Neural progenitor cell (in vitro differentiated cells): ENCODE measurements at regions not wholly inside any gene's neighbourhood (a gene's known extent, or its start where the extent isn't known, plus 50 kb on each side); places are given as distances from the start of the nearest gene placed in this dataset.

Experiments used
- DNase-seq: peaks from one replicate; pipeline ENCODE4 v3.0.0-alpha.2; 2016; ENCODE audit warnings: low spot score
- H2AFZ ChIP-seq: fragments of 200-600 bp; sonication (generic); replicated peaks from 2 replicates; pipeline ENCODE4 v1.6.1; 2016; ENCODE audit warnings: antibody characterized with exemption
- H3F3A ChIP-seq: fragments of 200-600 bp; sonication (generic); 2 replicates; pipeline ENCODE4 v1.6.1; 2016; ENCODE audit warnings: antibody characterized with exemption, low read depth
- H3K27ac ChIP-seq: fragments of 200-600 bp; sonication (generic); 2 replicates; pipeline ENCODE4 v1.5.1; 2016; ENCODE audit warnings: mild to moderate bottlenecking
- H3K27me3 ChIP-seq: fragments of 200-600 bp; sonication (generic); 2 replicates; pipeline ENCODE4 v1.6.1; 2016; ENCODE audit warnings: mild to moderate bottlenecking, moderate library complexity
- H3K36me3 ChIP-seq: fragments of 200-600 bp; sonication (generic); 2 replicates; pipeline ENCODE4 v1.5.1; 2016
- H3K4me1 ChIP-seq: fragments of 200-600 bp; sonication (generic); 2 replicates; pipeline ENCODE4 v1.6.1; 2016; ENCODE audit warnings: mixed run types
- H3K4me2 ChIP-seq: fragments of 200-600 bp; sonication (generic); 2 replicates; pipeline ENCODE4 v1.6.1; 2016
- H3K4me3 ChIP-seq: fragments of 200-600 bp; sonication (generic); 2 replicates; pipeline ENCODE4 v1.5.1; 2016
- H3K79me2 ChIP-seq: fragments of 200-600 bp; sonication (generic); 2 replicates; pipeline ENCODE4 v1.6.1; 2016; ENCODE audit warnings: low read depth
- H3K9ac ChIP-seq: fragments of 200-600 bp; sonication (generic); 2 replicates; pipeline ENCODE4 v1.6.1; 2016
- H3K9me3 ChIP-seq: fragments of 200-600 bp; sonication (generic); 2 replicates; pipeline ENCODE4 v1.5.1; 2016; ENCODE audit warnings: low read depth
- H4K20me1 ChIP-seq: fragments of 200-600 bp; sonication (generic); 2 replicates; pipeline ENCODE4 v1.6.1; 2016; ENCODE audit warnings: low read depth
- H3K27ac Mint-ChIP-seq: 3 replicates; pipeline ENCODE4 v1.8.0; 2021; ENCODE audit warnings: mixed read lengths
- H3K27me3 Mint-ChIP-seq: 2 replicates; pipeline ENCODE4 v1.8.0; 2022; ENCODE audit warnings: low read depth, mild to moderate bottlenecking, inconsistent platforms, moderate library complexity, mixed read lengths; ENCODE audit not compliant: insufficient read depth
- H3K36me3 Mint-ChIP-seq: 3 replicates; pipeline ENCODE4 v1.8.0; 2021; ENCODE audit warnings: mixed read lengths
- H3K4me1 Mint-ChIP-seq: 3 replicates; pipeline ENCODE4 v1.8.0; 2021; ENCODE audit warnings: mixed read lengths
- H3K4me3 Mint-ChIP-seq: 3 replicates; pipeline ENCODE4 v1.8.0; 2021; ENCODE audit warnings: mild to moderate bottlenecking, moderate library complexity, mixed read lengths
- H3K9me3 Mint-ChIP-seq: 3 replicates; pipeline ENCODE4 v1.8.0; 2020; ENCODE audit warnings: mixed read lengths
- EZH2 ChIP-seq: fragments of 200-600 bp; sonication (generic); IDR thresholded peaks from 2 replicates; pipeline ENCODE4 v1.6.1; 2017; ENCODE audit warnings: antibody characterized with exemption, mild to moderate bottlenecking, moderate library complexity
- EZH2phosphoT487 ChIP-seq: fragments of 200-600 bp; sonication (generic); IDR thresholded peaks from 2 replicates; pipeline ENCODE4 v1.6.1; 2017; ENCODE audit warnings: antibody characterized with exemption
- TF ChIP-seq, protein P1 (sequence below): fragments of 200-600 bp; sonication (generic); IDR thresholded peaks from 2 replicates; pipeline ENCODE4 v1.5.1; 2017; ENCODE audit warnings: antibody characterized with exemption, mild to moderate bottlenecking

DNA sequence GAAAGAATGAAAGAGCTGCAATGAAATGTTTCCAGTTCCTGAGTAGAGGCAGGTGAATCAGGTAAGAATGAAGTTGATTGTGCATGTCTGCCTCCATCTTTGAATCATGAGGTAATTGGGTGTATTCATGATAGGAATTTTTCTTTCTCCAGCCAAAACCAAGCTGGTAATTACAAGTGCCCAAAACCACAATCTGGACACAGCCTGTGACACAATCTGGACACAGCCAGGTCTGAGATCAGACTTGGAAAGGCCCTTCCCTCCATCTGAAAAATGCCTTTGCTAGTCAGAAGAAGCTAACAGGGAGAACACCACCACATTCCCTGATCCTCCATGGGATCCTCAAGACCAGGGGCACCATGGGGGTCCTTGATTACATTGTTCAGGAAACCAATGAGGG, 338.5 kb upstream of the THBS1 start:
- no peaks in the 10 kb centered on the region for H3K36me3 Mint-ChIP-seq

DNA sequence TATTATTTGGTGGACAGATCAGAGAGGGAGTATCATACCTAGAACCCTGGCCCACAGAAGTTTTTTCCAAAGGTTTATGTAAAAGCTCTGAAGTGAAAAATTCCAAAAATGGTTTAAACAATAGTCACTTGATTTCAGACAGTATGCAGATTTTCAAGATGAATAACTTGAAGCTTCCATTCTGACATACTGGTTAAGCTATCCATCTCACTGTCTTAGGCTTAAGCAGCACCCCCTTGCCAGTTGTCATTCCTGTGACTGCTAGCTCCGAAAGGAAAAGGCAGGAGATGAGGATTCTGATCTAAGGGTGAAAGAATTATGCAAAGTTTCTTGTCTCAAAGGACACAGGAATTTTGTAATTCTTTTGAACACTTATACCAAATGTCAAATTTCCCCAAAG, 337.5 kb upstream of the THBS1 start:
- H3K4me1 ChIP-seq: no peaks in the 10 kb centered on the region
- no peaks in the 10 kb centered on the region for H3K27me3 ChIP-seq
- Mint-ChIP-seq H3K9me3 (no peaks in the 10 kb centered on the region), H3K27ac (no peak overlapping the region), H3K4me3 (no peak overlapping the region), H3K4me1 (no peaks in the 10 kb centered on the region), H3K36me3 (no peaks in the 10 kb centered on the region), H3K27me3 (peaks cover 4% of the 10 kb centered on the region)
- no peak overlapping the region for H3K4me2 ChIP-seq
- no peaks in the 10 kb centered on the region for H3K9me3 ChIP-seq
- no peak overlapping the region for H2AFZ ChIP-seq
- H3K79me2 ChIP-seq: no peaks in the 10 kb centered on the region
- TF ChIP-seq, protein P1, sequence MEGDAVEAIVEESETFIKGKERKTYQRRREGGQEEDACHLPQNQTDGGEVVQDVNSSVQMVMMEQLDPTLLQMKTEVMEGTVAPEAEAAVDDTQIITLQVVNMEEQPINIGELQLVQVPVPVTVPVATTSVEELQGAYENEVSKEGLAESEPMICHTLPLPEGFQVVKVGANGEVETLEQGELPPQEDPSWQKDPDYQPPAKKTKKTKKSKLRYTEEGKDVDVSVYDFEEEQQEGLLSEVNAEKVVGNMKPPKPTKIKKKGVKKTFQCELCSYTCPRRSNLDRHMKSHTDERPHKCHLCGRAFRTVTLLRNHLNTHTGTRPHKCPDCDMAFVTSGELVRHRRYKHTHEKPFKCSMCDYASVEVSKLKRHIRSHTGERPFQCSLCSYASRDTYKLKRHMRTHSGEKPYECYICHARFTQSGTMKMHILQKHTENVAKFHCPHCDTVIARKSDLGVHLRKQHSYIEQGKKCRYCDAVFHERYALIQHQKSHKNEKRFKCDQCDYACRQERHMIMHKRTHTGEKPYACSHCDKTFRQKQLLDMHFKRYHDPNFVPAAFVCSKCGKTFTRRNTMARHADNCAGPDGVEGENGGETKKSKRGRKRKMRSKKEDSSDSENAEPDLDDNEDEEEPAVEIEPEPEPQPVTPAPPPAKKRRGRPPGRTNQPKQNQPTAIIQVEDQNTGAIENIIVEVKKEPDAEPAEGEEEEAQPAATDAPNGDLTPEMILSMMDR: no peak
- TF ChIP-seq EZH2: no peak
- no peak for TF ChIP-seq EZH2phosphoT487
- H3K9ac ChIP-seq: no peak overlapping the region
- H3K36me3 ChIP-seq: no peaks in the 10 kb centered on the region
- no peak for DNase-seq
- H3F3A ChIP-seq: no peaks in the 10 kb centered on the region
- no peak overlapping the region for H3K27ac ChIP-seq
- H3K4me3 ChIP-seq: no peak overlapping the region
- H4K20me1 ChIP-seq: no peaks in the 10 kb centered on the region

More for the DNA sequence above, 338.5 kb upstream of the THBS1 start:
- Mint-ChIP-seq H3K4me1 (no peaks in the 10 kb centered on the region), H3K4me3 (no peak overlapping the region), H3K27ac (no peak overlapping the region), H3K9me3 (no peaks in the 10 kb centered on the region), H3K27me3 (peaks cover 4% of the 10 kb centered on the region)
- no peak for DNase-seq
- H3F3A ChIP-seq: no peaks in the 10 kb centered on the region
- TF ChIP-seq EZH2: no peak
- TF ChIP-seq, protein P1: no peak
- no peak for TF ChIP-seq EZH2phosphoT487
- H3K4me2 ChIP-seq: no peak overlapping the region
- H4K20me1 ChIP-seq: no peaks in the 10 kb centered on the region
- no peaks in the 10 kb centered on the region for H3K4me1 ChIP-seq
- H3K4me3 ChIP-seq: no peak overlapping the region
- H2AFZ ChIP-seq: no peak overlapping the region
- H3K27ac ChIP-seq: no peak overlapping the region
- no peak overlapping the region for H3K9ac ChIP-seq
- H3K27me3 ChIP-seq: no peaks in the 10 kb centered on the region
- no peaks in the 10 kb centered on the region for H3K9me3 ChIP-seq
- no peaks in the 10 kb centered on the region for H3K36me3 ChIP-seq
- no peaks in the 10 kb centered on the region for H3K79me2 ChIP-seq

DNA sequence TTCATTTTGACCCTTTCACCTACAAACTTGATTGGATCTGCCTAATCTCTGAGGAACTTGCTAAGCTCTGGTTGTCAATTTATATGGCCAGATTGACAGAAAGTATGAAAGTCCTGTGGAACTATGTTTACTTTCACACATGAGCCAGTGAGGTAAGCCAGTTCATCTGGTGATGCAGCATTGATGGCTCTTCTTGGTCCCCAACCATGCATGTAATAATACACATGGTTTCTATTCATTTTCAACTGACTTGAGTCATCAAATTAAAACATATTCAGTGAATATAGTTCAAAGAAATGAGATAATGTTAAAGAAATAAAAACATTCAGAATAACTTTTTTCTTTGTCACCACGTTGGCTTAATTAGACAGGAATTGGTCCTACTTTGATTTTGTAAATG, 336.1 kb upstream of the THBS1 start:
- Histone ChIP-seq H3K27ac (no peak overlapping the region), H2AFZ (no peak overlapping the region), H4K20me1 (no peaks in the 10 kb centered on the region), H3K4me2 (no peak overlapping the region), H3K4me1 (no peaks in the 10 kb centered on the region), H3K4me3 (no peak overlapping the region), H3F3A (no peaks in the 10 kb centered on the region), H3K9ac (no peak overlapping the region), H3K36me3 (no peaks in the 10 kb centered on the region), H3K9me3 (no peaks in the 10 kb centered on the region), H3K27me3 (no peaks in the 10 kb centered on the region), H3K79me2 (no peaks in the 10 kb centered on the region)
- Mint-ChIP-seq H3K4me1 (no peaks in the 10 kb centered on the region), H3K27ac (no peak overlapping the region), H3K9me3 (no peaks in the 10 kb centered on the region), H3K4me3 (no peak overlapping the region), H3K27me3 (peaks cover 4% of the 10 kb centered on the region), H3K36me3 (no peaks in the 10 kb centered on the region)
- TF ChIP-seq, protein P1: no peak
- TF ChIP-seq EZH2phosphoT487: no peak
- TF ChIP-seq EZH2: no peak
- no peak for DNase-seq

DNA sequence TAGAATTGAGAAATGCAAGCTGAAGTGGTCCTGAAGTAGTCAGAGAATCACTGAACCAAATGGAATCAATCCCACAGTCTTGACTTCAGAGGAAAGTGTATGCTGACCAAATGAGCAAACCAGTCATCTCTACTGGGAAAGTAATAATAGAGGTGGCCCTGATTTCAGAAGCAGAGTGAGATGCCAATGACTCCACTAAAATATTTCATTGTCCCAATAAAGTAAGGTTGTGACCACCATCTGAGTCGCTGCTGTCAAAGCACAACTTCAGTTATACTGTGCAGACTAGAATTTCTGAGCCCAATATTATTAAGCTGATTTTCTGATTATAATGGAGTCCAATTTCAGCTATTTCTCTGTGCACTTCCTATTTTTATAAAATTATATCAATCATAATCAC, 334.4 kb upstream of the THBS1 start:
- TF ChIP-seq EZH2phosphoT487: no peak
- TF ChIP-seq, protein P1: no peak
- no peak for TF ChIP-seq EZH2
- no peak overlapping the region for H3K4me2 ChIP-seq
- H3K4me3 ChIP-seq: no peak overlapping the region
- Mint-ChIP-seq H3K9me3 (no peaks in the 10 kb centered on the region), H3K4me1 (no peaks in the 10 kb centered on the region), H3K27me3 (no peaks in the 10 kb centered on the region), H3K27ac (no peak overlapping the region), H3K36me3 (no peaks in the 10 kb centered on the region), H3K4me3 (no peak overlapping the region)
- no peaks in the 10 kb centered on the region for H3K9me3 ChIP-seq
- H3K9ac ChIP-seq: no peak overlapping the region
- H3K79me2 ChIP-seq: no peaks in the 10 kb centered on the region
- H3K4me1 ChIP-seq: no peaks in the 10 kb centered on the region
- H4K20me1 ChIP-seq: no peaks in the 10 kb centered on the region
- no peaks in the 10 kb centered on the region for H3K27me3 ChIP-seq
- H3K27ac ChIP-seq: no peak overlapping the region
- H3K36me3 ChIP-seq: no peaks in the 10 kb centered on the region
- no peak overlapping the region for H2AFZ ChIP-seq
- no peak for DNase-seq
- H3F3A ChIP-seq: no peaks in the 10 kb centered on the region
